GM18951 (cell line): ENCODE measurements at regions not wholly inside any gene's neighbourhood (a gene's known extent, or its start where the extent isn't known, plus 50 kb on each side); places are given as distances from the start of the nearest gene placed in this dataset.

Source experiments
- POLR2A ChIP-seq: IDR thresholded peaks from 4 replicates; pipeline ENCODE4 v1.6.1; 2011; ENCODE audit warnings: mild to moderate bottlenecking; ENCODE audit not compliant: insufficient read length, insufficient read depth; ENCODE audit errors: extremely low read depth
- in situ Hi-C: fragments of 300-500 bp; cut with MboI; formaldehyde crosslinking; loops from one replicate; pipeline ENCODE4 v1.12.0; 2022; ENCODE audit warnings: low sequenced_read_pairs, mixed read lengths, inconsistent platforms; ENCODE audit not compliant: unreplicated experiment

DNA sequence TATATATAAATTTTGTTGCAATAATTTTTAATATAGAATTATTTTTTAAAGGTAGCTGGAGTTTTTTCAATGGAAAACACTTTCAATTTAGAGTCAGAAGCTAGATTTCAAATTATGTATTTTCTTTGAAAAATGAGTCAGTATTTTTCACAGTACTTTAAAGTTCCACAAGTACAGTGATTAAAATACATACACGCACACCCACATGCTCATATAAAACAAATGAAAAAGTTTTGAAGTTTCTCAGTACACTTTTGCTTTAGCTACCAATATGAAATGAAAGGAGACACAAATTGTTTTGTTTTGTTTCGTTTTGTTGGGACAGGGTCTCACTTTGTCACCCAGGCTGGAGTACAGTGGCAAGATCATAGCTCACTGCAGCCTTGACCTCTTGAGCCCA is 98.6 kb downstream of the CYB561 start:
- no peak for TF ChIP-seq POLR2A
- in situ Hi-C loops: no loop called here

DNA sequence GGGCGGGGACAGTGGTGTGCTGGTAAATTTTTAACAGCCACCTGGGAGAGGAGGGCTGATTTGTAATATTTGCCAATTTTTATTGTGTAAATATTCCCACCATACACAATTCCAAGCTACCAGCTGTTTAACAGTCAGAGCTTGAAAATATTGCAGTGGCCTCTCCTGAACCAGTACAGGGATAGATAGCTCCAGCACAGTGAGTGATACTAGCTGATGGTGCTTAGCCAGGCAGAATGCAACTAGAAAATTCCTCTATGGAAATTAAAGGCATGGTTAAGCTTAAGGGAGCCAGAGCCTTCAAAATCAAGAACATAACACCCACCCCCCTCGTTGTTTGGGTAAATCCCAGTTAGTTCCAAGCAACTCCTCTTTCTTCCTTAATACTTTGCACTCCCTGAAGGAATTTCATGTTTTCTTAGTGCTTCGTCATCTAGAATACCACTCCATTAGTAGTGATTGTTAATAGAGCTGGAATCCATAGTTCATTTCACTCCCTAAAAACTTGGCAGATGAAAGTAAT is 96.6 kb downstream of the CYB561 start:
- in situ Hi-C loops: no loop called here
- TF ChIP-seq POLR2A: no peak

- TF ChIP-seq POLR2A: no peak
- in situ Hi-C loops: no loop called here
Measured at GRCh38 chr17:63350364-63350763, 95.7 kb downstream of the CYB561 start.

GRCh38 chr17:63354256-63354655 is 91.8 kb downstream of the CYB561 start:
- in situ Hi-C loops: no loop called here
- TF ChIP-seq POLR2A: no peak

DNA sequence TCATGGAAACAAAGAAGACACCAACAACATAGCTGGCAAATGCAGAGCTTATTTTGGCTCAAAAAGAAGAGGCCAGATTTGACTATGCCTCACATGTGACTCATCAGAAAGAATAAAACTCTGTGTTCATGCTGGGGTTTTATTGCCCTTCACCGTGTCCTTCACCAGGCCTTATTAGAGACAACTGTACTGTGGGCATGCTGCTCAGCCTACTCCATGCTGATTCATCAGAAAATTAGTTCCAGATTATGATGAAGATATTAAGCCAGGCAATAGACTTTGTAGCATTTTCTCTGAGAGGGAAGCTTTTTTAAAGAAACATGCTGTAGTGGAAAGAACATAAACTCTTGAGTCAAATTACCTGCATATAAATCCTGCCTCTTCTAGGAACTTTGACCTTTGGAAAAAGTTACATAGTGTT is 89.8 kb downstream of the CYB561 start:
- TF ChIP-seq POLR2A: no peak
- in situ Hi-C loops: no loop called here

DNA sequence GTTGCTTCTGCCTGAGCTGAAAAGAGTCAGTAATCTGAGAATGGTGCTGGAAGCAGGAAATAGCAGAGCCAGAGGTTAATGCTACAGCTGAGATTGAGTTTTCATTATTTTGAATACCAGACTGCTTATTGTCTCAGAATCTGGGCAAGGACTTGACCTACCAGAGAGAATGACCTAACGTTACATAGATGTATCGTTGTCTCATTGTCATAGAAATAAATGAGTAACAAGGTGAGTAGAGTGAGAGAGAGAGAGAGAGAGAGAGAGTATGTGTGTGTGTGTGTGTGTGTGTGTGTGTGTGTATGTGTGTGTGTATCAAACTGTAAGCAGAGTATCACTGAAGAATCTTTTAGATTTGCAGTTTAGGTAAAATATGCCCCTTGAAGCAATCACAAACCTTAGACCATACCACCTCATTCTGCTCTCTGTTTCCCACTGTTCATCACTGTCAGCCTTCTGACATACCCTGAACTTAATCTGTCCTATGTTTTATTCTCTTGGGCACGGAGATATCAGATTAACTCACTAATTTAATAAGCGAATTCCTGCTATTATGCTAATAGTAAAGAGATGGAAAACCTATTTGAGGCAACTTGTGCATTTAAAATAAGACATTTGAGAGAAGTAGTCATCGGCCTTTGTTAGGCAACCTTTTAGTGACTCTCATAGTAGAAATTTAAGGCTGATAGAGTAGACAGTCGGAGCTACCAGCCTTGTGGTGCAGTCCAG is 87.8 kb downstream of the CYB561 start:
- in situ Hi-C loops: no loop called here
- no peak for TF ChIP-seq POLR2A

- TF ChIP-seq POLR2A: no peak
- in situ Hi-C loops: no loop called here
Measured at GRCh38 chr17:63358956-63359355, 87.2 kb downstream of the CYB561 start.

DNA sequence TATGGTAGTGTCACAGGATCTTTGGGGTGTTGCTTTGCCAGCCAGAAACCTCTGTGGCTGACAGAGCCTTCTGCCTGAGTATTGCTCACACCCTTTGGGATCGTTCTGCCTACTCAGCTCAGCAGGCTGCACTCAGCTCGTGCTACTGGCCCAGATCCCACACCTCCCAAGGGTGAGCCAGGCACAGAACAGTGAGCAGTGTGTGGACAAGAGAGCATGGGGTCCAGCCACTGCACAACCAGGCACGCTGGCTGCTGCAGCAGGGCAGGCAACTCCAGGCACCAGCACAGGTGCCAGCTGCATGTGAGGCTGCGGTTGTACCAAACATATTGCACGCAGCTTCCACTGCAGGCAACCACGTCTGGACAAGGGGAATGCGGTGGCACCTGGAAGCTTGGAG is 84.9 kb downstream of the CYB561 start:
- in situ Hi-C loops: no loop called here

DNA sequence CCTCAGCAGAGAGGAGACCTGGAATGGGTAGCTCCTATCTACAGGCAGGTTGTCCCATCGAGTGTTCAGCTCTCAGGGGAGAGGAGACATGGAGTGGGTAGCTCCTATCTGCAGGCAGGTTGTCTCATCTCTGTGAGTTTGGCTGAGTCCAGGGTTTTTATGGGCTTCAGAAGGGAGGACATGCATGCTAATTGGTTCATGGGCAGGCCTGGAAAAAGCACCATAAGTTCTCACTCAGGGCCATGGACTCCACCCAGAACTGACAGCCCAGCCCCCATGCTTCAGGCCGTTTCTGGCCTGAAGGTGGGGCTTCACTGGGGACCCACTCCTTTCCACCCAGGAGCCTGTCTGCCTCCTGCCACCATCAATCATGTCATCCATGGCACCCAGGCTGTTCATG is 84.0 kb downstream of the CYB561 start:
- no peak for TF ChIP-seq POLR2A
- in situ Hi-C loops: no loop called here

More for the DNA sequence above, 84.9 kb downstream of the CYB561 start:
- no peak for TF ChIP-seq POLR2A

GRCh38 chr17:63364387-63364786 is 81.7 kb downstream of the CYB561 start:
- TF ChIP-seq POLR2A: no peak
- in situ Hi-C loops: no loop called here

GRCh38 chr17:63364944-63365343 is 81.2 kb downstream of the CYB561 start:
- no peak for TF ChIP-seq POLR2A
- in situ Hi-C loops: no loop called here

DNA sequence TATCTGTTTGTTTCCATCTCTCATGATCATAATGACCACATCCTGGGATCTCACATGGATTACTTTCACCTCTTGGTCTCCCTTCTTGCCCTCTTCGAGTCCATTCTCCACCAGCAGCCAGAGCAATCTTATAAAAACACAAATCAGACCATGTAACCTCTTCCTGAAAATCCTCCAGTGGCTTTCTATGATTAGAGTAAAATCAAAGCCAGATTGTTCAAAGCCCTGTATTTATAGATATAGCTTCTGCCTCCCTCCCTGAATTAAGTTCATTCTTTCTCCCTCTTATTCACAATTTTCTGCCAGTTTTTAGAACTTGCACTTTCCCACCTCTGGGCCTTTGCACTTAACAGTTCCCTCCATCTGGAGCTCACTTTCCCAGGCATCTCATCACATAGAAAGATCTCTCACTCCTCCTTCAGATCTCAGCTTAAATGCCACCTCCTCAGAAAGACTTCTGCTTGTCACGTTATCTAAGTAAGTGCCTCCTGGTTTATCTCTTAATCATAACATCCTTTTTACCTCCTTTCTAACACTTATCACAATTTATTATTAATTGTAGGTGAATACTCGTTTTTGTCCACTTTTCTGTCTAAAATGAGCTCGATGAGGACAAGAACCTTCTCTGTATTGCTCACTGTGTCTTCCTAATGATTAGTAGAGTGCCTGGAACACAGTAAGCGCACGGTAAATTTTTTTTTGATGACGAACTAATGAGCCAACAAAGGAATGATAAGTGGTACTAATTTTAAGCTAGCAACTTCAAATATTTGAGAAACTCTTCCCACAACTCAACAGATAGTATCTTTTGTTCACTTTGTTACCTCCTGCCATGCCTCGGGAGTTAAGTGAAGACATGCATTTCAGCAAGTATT is 80.5 kb downstream of the CYB561 start:
- in situ Hi-C loops: no loop called here
- TF ChIP-seq POLR2A: no peak

- in situ Hi-C loops: no loop called here
- no peak for TF ChIP-seq POLR2A
Measured at GRCh38 chr17:63366241-63366566, 79.9 kb downstream of the CYB561 start.

DNA sequence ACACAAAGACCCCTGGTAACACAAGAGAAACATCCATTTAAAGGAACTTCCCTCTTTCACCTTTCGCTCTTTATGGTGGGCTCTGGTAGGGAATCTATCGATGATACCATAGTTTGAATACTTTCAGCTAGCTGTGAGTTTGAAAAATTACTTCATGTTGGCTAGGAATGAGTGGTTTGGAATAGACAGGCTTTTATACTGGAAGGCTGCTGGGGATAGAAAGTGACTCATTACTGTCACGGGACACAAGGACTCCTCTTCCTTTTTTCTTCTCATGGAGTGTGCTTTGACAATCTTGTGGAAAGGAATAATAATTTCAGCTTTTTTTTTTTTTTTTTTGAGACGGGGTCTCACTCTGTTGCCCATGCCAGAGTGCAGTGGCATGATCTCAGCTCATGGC is 76.9 kb downstream of the CYB561 start:
- in situ Hi-C loops: no loop called here
- TF ChIP-seq POLR2A: no peak
